ENCODE measurements at regions not wholly inside any gene's neighbourhood (a gene's known extent, or its start where the extent isn't known, plus 50 kb on each side); places are given as distances from the start of the nearest gene placed in this dataset.
"Not testable (repeated sequence)": the region's sequence is repeated elsewhere in the genome, so short reads cannot be mapped to it uniquely, and the experiment has no call there.

- H3K4me1 ChIP-seq; ATAC-seq; H3K4me3 ChIP-seq; DNase-seq; H3K9me3 ChIP-seq; H3K27ac ChIP-seq; H3K27me3 ChIP-seq; intact Hi-C loops (cut with DNase I); H3K36me3 ChIP-seq: not testable (repeated sequence)
Observed at GRCh38 chr15:83335542-83335941, 51.1 kb upstream of the BNC1 start.

GRCh38 chr15:83339396-83339795 lies 54.9 kb upstream of the BNC1 start:
- ATAC-seq (no peak), DNase-seq (no peak)
- Histone ChIP-seq H3K4me3 (no peak overlapping the region), H3K4me1 (no peaks in the 10 kb centered on the region), H3K27ac (no peak overlapping the region), H3K27me3 (no peaks in the 10 kb centered on the region), H3K9me3 (no peaks in the 10 kb centered on the region), H3K36me3 (no peaks in the 10 kb centered on the region)
- no peak for TF ChIP-seq CTCF (IDR thresholded peaks at IDR 0.05)
- intact Hi-C loops (cut with DNase I), result no loop called here

GRCh38 chr15:83340087-83340486 lies 55.6 kb upstream of the BNC1 start:
- no peak for ATAC-seq
- Histone ChIP-seq H3K9me3 (no peaks in the 10 kb centered on the region), H3K36me3 (no peaks in the 10 kb centered on the region), H3K4me3 (no peak overlapping the region), H3K27me3 (no peaks in the 10 kb centered on the region), H3K27ac (no peak overlapping the region), H3K4me1 (no peaks in the 10 kb centered on the region)
- intact Hi-C loops (cut with DNase I), result no loop called here
- DNase-seq, result no peak
- no peak for TF ChIP-seq CTCF (IDR thresholded peaks at IDR 0.05)

GRCh38 chr15:83346342-83346741 lies 61.9 kb upstream of the BNC1 start:
- Histone ChIP-seq H3K27ac (no peak overlapping the region), H3K4me3 (no peak overlapping the region), H3K27me3 (peaks cover 15% of the 10 kb centered on the region), H3K9me3 (no peaks in the 10 kb centered on the region), H3K36me3 (no peaks in the 10 kb centered on the region), H3K4me1 (no peaks in the 10 kb centered on the region)
- ATAC-seq (no peak), DNase-seq (no peak)
- TF ChIP-seq CTCF (IDR thresholded peaks at IDR 0.05), result no peak
- intact Hi-C loops (cut with DNase I), result no loop called here

GRCh38 chr15:83352119-83352518 lies 67.7 kb upstream of the BNC1 start:
- TF ChIP-seq CTCF (IDR thresholded peaks at IDR 0.05), result no peak
- Histone ChIP-seq H3K36me3 (no peaks in the 10 kb centered on the region), H3K4me3 (no peak overlapping the region), H3K4me1 (no peaks in the 10 kb centered on the region), H3K27me3 (peaks cover 4% of the 10 kb centered on the region), H3K27ac (no peak overlapping the region), H3K9me3 (no peaks in the 10 kb centered on the region)
- intact Hi-C loops (cut with DNase I), result no loop called here
- ATAC-seq (no peak), DNase-seq (no peak)

GRCh38 chr15:83356501-83357399 lies 72.3 kb upstream of the BNC1 start:
- ATAC-seq, result no peak
- H3K4me3 ChIP-seq, result no peak overlapping the region
- H3K27me3 ChIP-seq, result no peaks in the 10 kb centered on the region
- H3K9me3 ChIP-seq, result no peaks in the 10 kb centered on the region
- DNase-seq, result no peak
- H3K27ac ChIP-seq, result no peak overlapping the region
- TF ChIP-seq CTCF (IDR thresholded peaks at IDR 0.05), result no peak
- intact Hi-C loops (cut with DNase I), result no loop called here
- no peaks in the 10 kb centered on the region for H3K36me3 ChIP-seq
- H3K4me1 ChIP-seq, result no peaks in the 10 kb centered on the region
